Immature natural killer cell (primary cell): ENCODE measurements at regions not wholly inside any gene's neighbourhood (a gene's known extent, or its start where the extent isn't known, plus 50 kb on each side); places are given as distances from the start of the nearest gene placed in this dataset.

ENCODE experiments used
- DNase-seq, 3 donors: peaks; one replicate each; pipeline ENCODE4 v3.0.0; 2022; ENCODE audit warnings: mixed read lengths in 1 of 3
- H3K27ac Mint-ChIP-seq, 6 donors: one replicate each; pipeline ENCODE4 v1.8.0; 2020; ENCODE audit warnings: mixed read lengths in 6 of 6, mild to moderate bottlenecking in 5 of 6, inconsistent platforms in 4 of 6, moderate library complexity in 3 of 6
- H3K27me3 Mint-ChIP-seq, 3 donors: one replicate each; pipeline ENCODE4 v1.8.0; 2020 to 2021; ENCODE audit warnings: low read depth in 3 of 3, mild to moderate bottlenecking in 3 of 3, mixed read lengths in 3 of 3, moderate library complexity in 3 of 3, inconsistent platforms in 1 of 3
- H3K36me3 Mint-ChIP-seq, 3 donors: one replicate each; pipeline ENCODE4 v1.8.0; 2020; ENCODE audit warnings: mixed read lengths in 3 of 3, inconsistent platforms in 2 of 3, mild to moderate bottlenecking in 2 of 3
- H3K4me1 Mint-ChIP-seq, 2 donors: one replicate each; pipeline ENCODE4 v1.8.0; 2020; ENCODE audit warnings: inconsistent platforms in 2 of 2, mild to moderate bottlenecking in 2 of 2, mixed read lengths in 2 of 2, moderate library complexity in 1 of 2
- H3K4me3 Mint-ChIP-seq, 5 donors: one replicate each; pipeline ENCODE4 v1.8.0; 2020; ENCODE audit warnings: mild to moderate bottlenecking in 5 of 5, mixed read lengths in 5 of 5, inconsistent platforms in 3 of 5, moderate library complexity in 3 of 5
- H3K9me3 Mint-ChIP-seq, 6 donors: one replicate each; pipeline ENCODE4 v1.8.0; 2020; ENCODE audit warnings: mild to moderate bottlenecking in 6 of 6, mixed read lengths in 6 of 6, inconsistent platforms in 4 of 6, moderate library complexity in 3 of 6

DNA sequence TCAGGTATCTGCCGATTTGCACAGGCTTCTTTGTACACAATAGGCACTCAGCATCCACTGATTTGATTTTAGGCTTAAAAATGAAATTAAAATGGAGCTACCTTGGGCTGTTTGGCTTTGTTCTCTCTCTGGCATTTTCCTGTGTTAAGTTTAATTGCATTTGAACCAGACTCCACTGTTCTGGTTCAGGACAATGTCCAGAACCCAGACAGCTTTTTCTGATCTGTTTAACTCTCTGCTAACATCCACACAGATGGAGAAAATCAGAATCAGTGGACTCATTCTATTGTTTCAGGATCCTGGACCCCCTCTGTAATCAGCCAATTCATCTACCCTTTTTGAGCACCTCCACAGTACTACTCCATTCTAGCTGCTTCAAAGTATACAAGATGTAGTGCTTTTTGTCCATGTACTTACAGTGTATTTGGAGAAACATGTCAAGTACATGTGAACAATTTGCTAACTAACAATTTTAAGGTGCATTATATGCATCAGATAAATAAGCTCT, 248.1 kb downstream of the PTBP2 start:
- Mint-ChIP-seq H3K4me3 (no peak overlapping the region), H3K27ac (no peak overlapping the region), H3K27me3 (peaks cover 2 to 10% (median 6%) of the 10 kb centered on the region in 3 donors)

DNA sequence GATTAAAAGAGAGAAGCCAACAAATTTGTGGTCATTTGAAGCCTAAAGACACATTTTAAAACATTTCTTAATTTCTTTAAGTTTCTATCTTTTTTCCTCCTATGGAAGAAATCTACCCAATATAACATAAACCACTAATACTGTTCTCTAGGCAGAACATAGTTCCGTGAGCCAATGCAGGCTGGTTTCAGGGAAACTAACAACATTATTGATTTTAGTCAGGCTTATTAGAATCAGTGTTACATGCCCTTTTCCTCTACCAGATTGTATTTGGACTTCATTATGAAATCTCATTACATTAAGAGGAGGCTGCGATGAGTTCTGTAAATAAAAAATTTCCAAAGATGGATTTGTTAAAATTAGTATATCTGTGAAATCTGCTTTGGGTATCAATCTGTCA, 249.9 kb downstream of the PTBP2 start:
- no peak overlapping the region for H3K4me3 Mint-ChIP-seq
- DNase-seq = no peak
- H3K36me3 Mint-ChIP-seq = no peaks in the 10 kb centered on the region
- no peaks in the 10 kb centered on the region for H3K4me1 Mint-ChIP-seq
- peaks cover 2 to 10% (median 8%) of the 10 kb centered on the region in 3 donors for H3K27me3 Mint-ChIP-seq
- no peak overlapping the region for H3K27ac Mint-ChIP-seq
- H3K9me3 Mint-ChIP-seq = no peaks in the 10 kb centered on the region

More for the DNA sequence above, 248.1 kb downstream of the PTBP2 start:
- Mint-ChIP-seq H3K4me1 (no peaks in the 10 kb centered on the region), H3K9me3 (no peaks in the 10 kb centered on the region), H3K36me3 (no peaks in the 10 kb centered on the region)
- DNase-seq = no peak

DNA sequence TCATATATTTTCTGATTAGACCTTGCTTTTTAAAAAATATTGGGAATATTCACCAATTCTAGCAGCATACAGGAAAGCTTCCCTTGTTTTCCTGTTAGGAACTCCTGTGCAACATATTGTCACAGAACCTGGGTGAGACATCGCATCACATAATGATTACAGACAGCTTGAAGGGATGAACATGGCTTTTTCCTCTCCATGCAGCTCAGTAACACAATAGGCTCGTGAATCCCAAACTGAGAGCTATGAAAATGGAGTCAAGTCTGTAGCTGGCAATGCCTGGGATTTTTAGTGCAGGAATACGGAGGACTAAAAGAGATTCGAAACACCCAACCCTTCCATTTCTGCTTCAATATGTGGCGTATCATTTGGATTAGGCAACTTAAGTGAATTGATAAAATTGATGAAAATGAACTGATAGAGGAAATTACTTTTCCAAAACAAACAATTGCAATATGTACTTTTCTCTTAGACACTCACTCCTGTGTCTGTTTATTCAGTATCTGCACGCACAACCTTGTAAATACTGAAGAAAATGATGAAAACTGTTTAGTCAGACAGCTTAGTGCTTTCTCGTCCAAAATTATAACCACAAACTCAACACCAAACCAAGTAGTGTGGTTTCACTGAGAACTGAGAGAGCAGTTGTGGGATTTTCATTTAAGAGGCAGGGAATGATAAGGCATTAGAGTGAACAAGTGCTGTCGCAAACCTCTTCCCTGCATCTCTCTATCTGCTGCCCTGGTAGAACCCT, 250.4 kb downstream of the PTBP2 start:
- no peak overlapping the region for H3K4me3 Mint-ChIP-seq
- no peaks in the 10 kb centered on the region for H3K36me3 Mint-ChIP-seq
- no peak for DNase-seq
- no peak overlapping the region for H3K27ac Mint-ChIP-seq
- no peaks in the 10 kb centered on the region for H3K9me3 Mint-ChIP-seq
- no peaks in the 10 kb centered on the region for H3K4me1 Mint-ChIP-seq
- H3K27me3 Mint-ChIP-seq = peaks cover 2 to 10% (median 8%) of the 10 kb centered on the region in 3 donors

DNA sequence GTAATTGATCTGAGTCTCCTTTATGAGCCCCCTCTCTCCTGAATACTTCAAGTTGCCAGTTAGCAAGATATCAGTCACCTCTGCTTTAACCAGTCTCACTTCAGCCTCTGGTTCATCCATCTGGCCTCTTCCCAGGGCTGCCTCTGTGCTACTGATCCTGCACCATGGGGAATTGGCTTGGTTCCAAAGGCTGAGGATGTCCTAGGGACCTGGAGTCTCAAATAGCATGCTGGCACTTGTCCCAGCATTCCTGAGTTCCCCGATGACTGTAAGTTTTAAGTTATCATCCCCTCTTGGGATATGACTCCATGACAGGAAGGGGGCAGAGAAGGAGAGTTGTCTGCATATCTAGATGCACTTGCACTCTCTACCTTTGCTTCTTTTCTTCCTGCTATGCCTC, 252.0 kb downstream of the PTBP2 start:
- DNase-seq = no peak
- Mint-ChIP-seq H3K36me3 (no peaks in the 10 kb centered on the region), H3K4me3 (no peak overlapping the region), H3K4me1 (no peaks in the 10 kb centered on the region), H3K27me3 (peaks cover 2 to 10% (median 6%) of the 10 kb centered on the region in 3 donors), H3K9me3 (no peaks in the 10 kb centered on the region), H3K27ac (no peak overlapping the region)

DNA sequence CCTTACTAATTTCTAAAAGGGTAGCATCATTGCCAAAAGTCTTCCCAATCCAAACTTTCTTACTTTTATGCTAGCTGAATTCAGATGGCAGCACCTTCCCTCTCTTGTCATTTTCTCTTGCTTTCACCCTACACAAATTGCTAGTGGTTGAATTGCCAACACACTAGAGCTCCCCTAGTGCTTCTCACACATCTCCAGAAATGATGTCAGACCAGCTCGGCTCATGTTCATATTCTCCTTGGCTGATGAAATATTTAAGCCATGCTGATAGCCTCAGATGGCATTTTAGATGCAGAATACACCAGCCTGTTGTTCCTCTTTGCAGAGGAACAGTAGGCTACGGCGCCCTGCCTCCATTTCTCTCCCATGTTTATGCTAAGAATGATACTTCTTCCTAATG, 256.9 kb downstream of the PTBP2 start:
- Mint-ChIP-seq H3K27ac (no peak overlapping the region), H3K36me3 (no peaks in the 10 kb centered on the region), H3K27me3 (peaks cover 0 to 6% (median 5%) of the 10 kb centered on the region in 3 donors), H3K4me3 (no peak overlapping the region), H3K4me1 (no peaks in the 10 kb centered on the region), H3K9me3 (no peaks in the 10 kb centered on the region)
- no peak for DNase-seq

DNA sequence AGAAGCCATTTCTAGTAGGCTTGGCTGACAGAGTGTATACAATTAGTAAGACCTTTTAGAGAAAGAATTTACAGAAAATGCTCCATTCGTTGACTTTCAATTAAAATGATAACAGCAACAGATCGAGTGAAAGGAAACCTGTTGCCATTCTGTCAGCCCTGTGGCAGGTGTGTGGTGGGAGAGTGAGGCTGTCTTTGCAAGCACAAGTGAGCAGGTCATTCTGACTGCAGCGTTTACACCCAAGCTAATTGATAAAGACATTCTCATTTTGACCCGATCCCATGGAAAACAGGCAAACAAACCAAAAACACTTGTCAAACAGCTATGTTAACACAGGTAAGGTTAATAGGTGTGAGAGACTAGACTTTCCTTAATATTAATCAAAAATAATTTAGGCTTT, 257.3 kb downstream of the PTBP2 start:
- no peak overlapping the region for H3K4me3 Mint-ChIP-seq
- H3K27me3 Mint-ChIP-seq = peaks cover 0 to 5% (median 3%) of the 10 kb centered on the region in 3 donors
- no peaks in the 10 kb centered on the region for H3K9me3 Mint-ChIP-seq
- DNase-seq = no peak
- H3K27ac Mint-ChIP-seq = no peak overlapping the region
- H3K4me1 Mint-ChIP-seq = no peaks in the 10 kb centered on the region
- H3K36me3 Mint-ChIP-seq = no peaks in the 10 kb centered on the region

DNA sequence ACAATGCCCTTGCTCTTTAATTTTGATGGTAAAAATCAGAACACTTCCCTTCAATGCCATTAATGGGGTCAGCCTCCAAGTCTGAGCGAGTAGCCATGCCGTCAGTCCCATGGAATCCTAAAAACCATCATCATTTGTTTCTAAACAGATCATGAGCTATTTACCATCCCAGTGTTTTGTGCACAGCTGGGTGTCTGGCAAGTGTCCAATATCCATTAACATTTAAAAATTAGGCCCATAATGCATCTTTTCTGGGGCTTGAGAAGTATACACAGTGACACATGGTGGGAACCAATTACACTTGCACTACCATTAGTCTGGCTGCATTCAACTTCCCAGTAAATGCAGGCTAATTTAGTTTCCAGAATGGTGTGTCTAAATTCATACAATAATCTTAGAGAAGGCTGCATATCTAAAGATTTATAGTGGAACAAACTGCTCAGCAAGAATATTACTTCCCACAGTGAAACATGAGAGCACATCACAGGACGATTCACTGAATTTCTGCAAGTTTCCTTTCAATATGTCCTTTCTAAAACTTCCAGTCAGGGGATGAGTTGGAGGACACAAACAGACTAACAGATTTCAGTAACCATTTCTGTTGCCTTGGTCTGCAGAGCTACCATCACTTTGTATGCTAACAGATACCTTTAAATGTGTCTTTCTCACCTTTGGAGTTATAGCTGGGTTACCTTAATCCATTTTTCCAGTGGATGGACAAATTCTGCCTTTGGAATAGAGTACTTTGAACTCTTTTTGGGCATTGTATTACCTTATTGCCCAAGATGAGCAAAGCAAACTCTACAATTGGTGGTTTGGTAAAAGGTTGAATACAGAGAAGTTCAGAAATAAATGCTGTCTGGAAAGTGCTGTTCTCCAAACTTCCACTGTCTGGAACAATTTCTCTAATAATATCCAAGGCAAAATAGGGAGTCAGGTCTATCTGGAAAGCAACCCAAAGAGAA, 258.0 kb downstream of the PTBP2 start:
- Mint-ChIP-seq H3K4me3 (no peak overlapping the region), H3K36me3 (no peaks in the 10 kb centered on the region), H3K4me1 (no peaks in the 10 kb centered on the region), H3K27ac (no peak overlapping the region), H3K27me3 (peaks cover 0 to 5% (median 0%) of the 10 kb centered on the region in 3 donors), H3K9me3 (no peaks in the 10 kb centered on the region)
- no peak for DNase-seq

DNA sequence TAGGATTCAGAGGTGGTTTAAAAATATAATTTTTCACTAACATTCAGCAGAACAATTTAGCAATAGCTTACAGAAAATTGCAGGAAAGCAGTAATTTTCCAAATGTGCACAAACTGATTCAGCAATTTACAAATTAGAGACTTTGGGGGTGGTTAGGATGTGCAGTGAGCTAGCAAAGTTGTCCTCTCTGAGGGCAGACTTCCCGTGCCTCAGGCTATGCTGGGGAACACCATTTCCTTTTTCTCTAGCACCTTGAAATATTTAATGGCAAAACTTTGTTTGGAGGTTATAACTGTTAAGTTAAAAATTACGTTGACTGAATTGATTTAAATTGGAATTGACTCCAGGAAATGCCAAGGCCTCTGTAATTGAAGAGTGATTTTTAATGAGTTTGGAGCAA, 258.9 kb downstream of the PTBP2 start:
- Mint-ChIP-seq H3K9me3 (peaks cover 0 to 7% (median 0%) of the 10 kb centered on the region in 6 donors), H3K4me3 (no peak overlapping the region), H3K4me1 (no peaks in the 10 kb centered on the region), H3K36me3 (no peaks in the 10 kb centered on the region), H3K27me3 (peaks cover 0 to 5% (median 3%) of the 10 kb centered on the region in 3 donors), H3K27ac (no peak overlapping the region)
- DNase-seq = no peak

DNA sequence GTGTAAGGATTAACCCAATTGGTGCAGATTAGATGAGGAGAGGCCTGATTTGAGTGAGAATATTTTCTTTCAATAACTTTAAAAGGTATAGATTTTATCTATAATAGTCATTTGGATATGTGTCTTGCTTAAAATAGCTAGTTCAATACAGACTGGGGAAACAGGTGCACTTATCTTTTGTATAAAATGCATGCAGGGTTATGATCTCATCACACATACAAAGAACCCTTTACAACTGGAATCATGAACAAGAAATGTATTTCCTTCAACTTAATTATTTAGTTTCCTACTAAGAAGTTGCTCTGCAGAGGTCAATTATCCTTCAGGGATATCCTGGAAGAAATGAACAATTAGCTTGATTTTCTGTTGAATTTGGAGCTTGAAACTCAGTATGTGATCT, 259.6 kb downstream of the PTBP2 start:
- Mint-ChIP-seq H3K27me3 (peaks cover 0 to 5% (median 3%) of the 10 kb centered on the region in 3 donors), H3K9me3 (peaks cover 0 to 7% (median 0%) of the 10 kb centered on the region in 6 donors), H3K4me3 (no peak overlapping the region), H3K4me1 (no peaks in the 10 kb centered on the region), H3K27ac (no peak overlapping the region), H3K36me3 (no peaks in the 10 kb centered on the region)
- DNase-seq = no peak

DNA sequence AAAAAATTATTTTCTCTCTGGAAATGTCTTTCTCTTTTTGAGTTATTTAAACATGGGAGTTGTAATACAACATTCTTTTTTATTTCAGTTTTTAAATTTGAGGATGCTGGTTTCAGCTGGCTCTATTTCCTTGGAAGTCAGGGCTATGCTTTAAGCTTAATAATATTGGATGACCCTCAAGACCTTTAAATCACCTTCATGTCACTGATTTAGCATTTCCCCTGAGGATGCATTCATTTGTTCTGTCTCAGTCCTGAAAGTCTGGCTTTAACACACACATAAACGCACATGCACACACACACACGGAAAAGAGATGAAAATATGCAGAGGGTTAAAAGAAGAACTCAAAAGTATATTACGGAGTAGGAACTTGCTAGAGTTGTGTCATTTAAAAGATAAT, 260.5 kb downstream of the PTBP2 start:
- Mint-ChIP-seq H3K9me3 (peaks cover 0 to 7% (median 0%) of the 10 kb centered on the region in 6 donors), H3K4me1 (no peaks in the 10 kb centered on the region), H3K36me3 (no peaks in the 10 kb centered on the region), H3K27ac (no peak overlapping the region), H3K4me3 (no peak overlapping the region), H3K27me3 (peaks cover 2 to 5% (median 3%) of the 10 kb centered on the region in 3 donors)
- DNase-seq = no peak

DNA sequence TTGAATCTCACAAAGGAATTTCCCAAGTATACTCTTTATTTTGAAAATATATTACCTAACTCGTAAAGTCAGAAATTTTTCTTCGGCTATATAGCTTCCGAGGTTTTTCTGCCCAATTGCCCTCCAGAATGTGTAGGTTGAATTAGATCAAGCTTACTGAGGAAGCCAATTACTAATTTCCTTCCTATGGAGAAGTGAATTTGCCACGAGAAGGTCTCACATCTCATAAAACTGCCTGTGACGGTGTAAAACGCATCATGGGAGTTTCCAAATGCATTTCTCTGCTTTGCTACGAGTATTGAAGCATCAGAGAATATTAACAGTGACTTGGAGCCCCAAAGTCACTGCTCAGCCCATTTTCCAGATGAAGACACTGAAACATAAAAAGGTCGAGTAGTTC, 262.3 kb downstream of the PTBP2 start:
- Mint-ChIP-seq H3K4me3 (no peak overlapping the region), H3K36me3 (no peaks in the 10 kb centered on the region), H3K27me3 (peaks cover 2 to 7% (median 3%) of the 10 kb centered on the region in 3 donors), H3K9me3 (peaks cover 0 to 7% (median 0%) of the 10 kb centered on the region in 6 donors), H3K27ac (no peak overlapping the region), H3K4me1 (no peaks in the 10 kb centered on the region)
- no peak for DNase-seq

DNA sequence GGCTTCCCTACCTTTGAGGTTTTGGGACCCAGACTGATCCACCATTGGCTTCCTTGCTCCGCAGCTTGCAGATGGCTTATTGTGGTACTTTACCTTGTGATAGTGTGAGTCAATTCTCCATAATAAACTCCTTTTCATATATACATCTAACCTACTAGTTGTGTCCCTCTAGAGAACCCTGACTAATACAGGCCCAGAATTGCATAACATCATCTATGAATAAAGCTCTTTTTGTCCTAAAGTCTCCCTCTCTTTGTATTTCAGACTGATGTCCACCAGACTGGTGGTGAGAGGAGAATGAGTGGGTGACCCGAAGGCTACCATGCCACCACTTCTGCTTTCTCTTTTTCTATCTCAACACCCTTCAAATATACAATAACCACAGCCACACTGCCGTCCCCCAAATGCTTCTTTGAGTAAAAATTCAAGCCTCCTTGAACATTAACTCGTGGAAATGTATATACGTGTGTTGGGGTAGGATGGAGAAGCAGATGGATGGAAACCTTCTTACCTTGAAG, 265.7 kb downstream of the PTBP2 start:
- H3K27ac Mint-ChIP-seq = no peak overlapping the region
- H3K36me3 Mint-ChIP-seq = no peaks in the 10 kb centered on the region
- H3K27me3 Mint-ChIP-seq = peaks cover 2 to 7% (median 3%) of the 10 kb centered on the region in 3 donors
- no peak overlapping the region for H3K4me3 Mint-ChIP-seq
- no peak for DNase-seq
- H3K4me1 Mint-ChIP-seq = no peaks in the 10 kb centered on the region
- H3K9me3 Mint-ChIP-seq = peaks cover 0 to 7% (median 0%) of the 10 kb centered on the region in 6 donors

DNA sequence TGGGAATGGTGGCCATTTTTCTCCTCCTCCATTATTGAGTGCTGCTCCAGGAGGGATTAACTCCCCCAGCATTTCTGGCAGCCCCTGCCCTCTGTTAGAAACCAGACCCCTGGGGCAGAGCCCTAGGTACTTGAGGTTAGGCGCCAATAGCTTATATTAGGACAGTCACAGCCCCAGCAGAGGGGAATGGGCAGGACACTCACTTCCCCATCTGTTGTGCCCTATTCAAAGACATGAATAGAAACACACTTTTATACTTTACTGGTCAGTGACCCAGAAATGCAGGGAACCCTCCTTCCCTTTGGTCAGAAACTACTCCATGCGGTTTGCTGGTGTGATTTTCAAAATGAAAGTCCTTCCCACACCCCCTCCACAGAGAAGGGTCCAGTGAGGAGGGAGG, 267.7 kb downstream of the PTBP2 start:
- H3K4me3 Mint-ChIP-seq = no peak overlapping the region
- no peak overlapping the region for H3K27ac Mint-ChIP-seq
- no peaks in the 10 kb centered on the region for H3K4me1 Mint-ChIP-seq
- no peak for DNase-seq
- no peaks in the 10 kb centered on the region for H3K36me3 Mint-ChIP-seq
- peaks cover 0 to 7% (median 2%) of the 10 kb centered on the region in 3 donors for H3K27me3 Mint-ChIP-seq
- peaks cover 0 to 7% (median 0%) of the 10 kb centered on the region in 6 donors for H3K9me3 Mint-ChIP-seq

DNA sequence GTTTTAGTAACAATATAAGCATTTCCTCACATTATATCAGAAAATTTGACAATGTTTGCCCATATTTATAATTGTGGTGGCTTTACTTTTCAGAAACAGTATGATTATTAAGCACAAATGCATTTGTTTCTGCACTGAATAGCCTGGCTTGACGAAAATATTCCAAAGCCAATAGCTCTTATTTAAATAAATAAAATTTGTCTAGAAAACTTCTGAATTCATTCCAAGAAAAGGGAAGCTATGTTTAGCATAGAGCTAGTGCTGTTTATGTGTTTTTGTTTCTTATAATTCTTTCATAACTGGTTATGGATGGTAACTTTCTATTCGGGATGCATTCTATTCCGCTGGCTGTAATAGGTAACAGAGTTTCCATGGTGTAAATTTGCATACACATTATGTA, 268.6 kb downstream of the PTBP2 start:
- Mint-ChIP-seq H3K4me3 (no peak overlapping the region), H3K27me3 (peaks cover 0 to 4% (median 2%) of the 10 kb centered on the region in 3 donors), H3K9me3 (peaks cover 0 to 2% (median 0%) of the 10 kb centered on the region in 6 donors), H3K4me1 (no peaks in the 10 kb centered on the region), H3K27ac (no peak overlapping the region), H3K36me3 (no peaks in the 10 kb centered on the region)
- DNase-seq = no peak
